B cell (primary cell): ENCODE measurements at regions not wholly inside any gene's neighbourhood (a gene's known extent, or its start where the extent isn't known, plus 50 kb on each side); places are given as distances from the start of the nearest gene placed in this dataset.

Experiments used
- EZH2 ChIP-seq: IDR thresholded peaks from 2 replicates; pipeline ENCODE4 v1.6.1; 2012; ENCODE audit warnings: borderline replicate concordance, low read depth, mild to moderate bottlenecking, moderate library complexity, low read length; ENCODE audit not compliant: insufficient read depth, poor library complexity, severe bottlenecking
- TF ChIP-seq, protein P1 (sequence below): fragments of 200-600 bp; IDR thresholded peaks from one replicate; pipeline ENCODE4 v1.8.0; 2022; ENCODE audit warnings: antibody characterized with exemption, mild to moderate bottlenecking

DNA sequence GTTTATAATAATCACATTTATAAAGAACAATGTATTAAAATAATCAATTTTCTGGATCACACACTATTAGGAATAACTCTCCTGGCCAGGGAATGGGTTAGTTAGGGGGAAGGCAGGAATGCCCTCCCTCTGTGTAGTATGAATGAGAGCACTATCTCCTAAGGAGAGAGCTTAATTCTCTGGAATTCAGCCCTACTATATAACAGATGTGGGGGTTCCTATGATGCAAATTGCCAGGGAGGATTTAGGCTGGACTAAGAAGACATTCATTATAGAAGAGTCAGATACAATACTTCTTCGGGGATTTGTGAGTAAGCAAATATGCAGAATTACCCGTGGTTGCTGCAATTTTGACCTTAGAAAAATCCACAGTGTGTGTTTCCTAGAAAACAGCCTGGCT, 250.1 kb upstream of the VRK2 start:
- TF ChIP-seq, protein P1, sequence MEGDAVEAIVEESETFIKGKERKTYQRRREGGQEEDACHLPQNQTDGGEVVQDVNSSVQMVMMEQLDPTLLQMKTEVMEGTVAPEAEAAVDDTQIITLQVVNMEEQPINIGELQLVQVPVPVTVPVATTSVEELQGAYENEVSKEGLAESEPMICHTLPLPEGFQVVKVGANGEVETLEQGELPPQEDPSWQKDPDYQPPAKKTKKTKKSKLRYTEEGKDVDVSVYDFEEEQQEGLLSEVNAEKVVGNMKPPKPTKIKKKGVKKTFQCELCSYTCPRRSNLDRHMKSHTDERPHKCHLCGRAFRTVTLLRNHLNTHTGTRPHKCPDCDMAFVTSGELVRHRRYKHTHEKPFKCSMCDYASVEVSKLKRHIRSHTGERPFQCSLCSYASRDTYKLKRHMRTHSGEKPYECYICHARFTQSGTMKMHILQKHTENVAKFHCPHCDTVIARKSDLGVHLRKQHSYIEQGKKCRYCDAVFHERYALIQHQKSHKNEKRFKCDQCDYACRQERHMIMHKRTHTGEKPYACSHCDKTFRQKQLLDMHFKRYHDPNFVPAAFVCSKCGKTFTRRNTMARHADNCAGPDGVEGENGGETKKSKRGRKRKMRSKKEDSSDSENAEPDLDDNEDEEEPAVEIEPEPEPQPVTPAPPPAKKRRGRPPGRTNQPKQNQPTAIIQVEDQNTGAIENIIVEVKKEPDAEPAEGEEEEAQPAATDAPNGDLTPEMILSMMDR, result no peak
- TF ChIP-seq EZH2, result no peak
